MCF 10A (cell line): ENCODE measurements at regions not wholly inside any gene's neighbourhood (a gene's known extent, or its start where the extent isn't known, plus 50 kb on each side); places are given as distances from the start of the nearest gene placed in this dataset.
"Not testable (repeated sequence)": the region's sequence is repeated elsewhere in the genome, so short reads cannot be mapped to it uniquely, and the experiment has no call there.

Source experiments
- BruUV-seq: library from RNA; stranded (reverse); fragments of 400-500 nt; replicated peaks from 2 replicates; lab custom pipeline; 2021; lab: Mats Ljungman, UMichigan
- CTCF ChIA-PET: fragments of 300-600 bp; sonication (Branson Sonifier 250); formaldehyde crosslinking; extraction: SDS; loops from one replicate; lab custom pipeline; 2021; ENCODE audit warnings: antibody characterized with exemption, inconsistent platforms; lab: Yijun Ruan, JAX
- POLR2A ChIA-PET: fragments of 300-600, 350-650 bp; sonication (Branson Sonifier 250); formaldehyde crosslinking; extraction: SDS; loops from one replicate; lab custom pipeline; 2020; ENCODE audit warnings: antibody characterized with exemption, inconsistent platforms; lab: Yijun Ruan, JAX
- DNase-seq: peaks from one replicate; pipeline ENCODE4 v3.0.0-alpha.2; 2018; ENCODE audit not compliant: unreplicated experiment
- H3K27ac Mint-ChIP-seq: one replicate; pipeline ENCODE4 v1.8.0; 2022; ENCODE audit warnings: mild to moderate bottlenecking, low read depth, mixed read lengths; ENCODE audit not compliant: unreplicated experiment
- H3K27me3 Mint-ChIP-seq: one replicate; pipeline ENCODE4 v1.8.0; 2022; ENCODE audit warnings: mixed read lengths; ENCODE audit not compliant: insufficient read depth, unreplicated experiment
- H3K36me3 Mint-ChIP-seq: one replicate; pipeline ENCODE4 v1.8.0; 2022; ENCODE audit warnings: mild to moderate bottlenecking, moderate library complexity, mixed read lengths; ENCODE audit not compliant: insufficient read depth, unreplicated experiment
- H3K4me1 Mint-ChIP-seq: one replicate; pipeline ENCODE4 v1.8.0; 2022; ENCODE audit warnings: mixed read lengths; ENCODE audit not compliant: insufficient read depth, unreplicated experiment
- H3K4me3 Mint-ChIP-seq: one replicate; pipeline ENCODE4 v1.8.0; 2022; ENCODE audit warnings: mild to moderate bottlenecking, moderate library complexity, mixed read lengths; ENCODE audit not compliant: unreplicated experiment
- H3K9me3 Mint-ChIP-seq: one replicate; pipeline ENCODE4 v1.8.0; 2022; ENCODE audit warnings: mixed read lengths; ENCODE audit not compliant: unreplicated experiment
- CTCF ChIP-seq: fragments of 200-600 bp; IDR thresholded peaks from one replicate; pipeline ENCODE4 v1.8.0; 2022; ENCODE audit warnings: antibody characterized with exemption, mild to moderate bottlenecking; ENCODE audit not compliant: unreplicated experiment
- intact Hi-C: fragments of 100-400 bp; cut with micrococcal nuclease; formaldehyde crosslinking; loops from 2 replicates; pipeline ENCODE4 v1.14.1; 2022

DNA sequence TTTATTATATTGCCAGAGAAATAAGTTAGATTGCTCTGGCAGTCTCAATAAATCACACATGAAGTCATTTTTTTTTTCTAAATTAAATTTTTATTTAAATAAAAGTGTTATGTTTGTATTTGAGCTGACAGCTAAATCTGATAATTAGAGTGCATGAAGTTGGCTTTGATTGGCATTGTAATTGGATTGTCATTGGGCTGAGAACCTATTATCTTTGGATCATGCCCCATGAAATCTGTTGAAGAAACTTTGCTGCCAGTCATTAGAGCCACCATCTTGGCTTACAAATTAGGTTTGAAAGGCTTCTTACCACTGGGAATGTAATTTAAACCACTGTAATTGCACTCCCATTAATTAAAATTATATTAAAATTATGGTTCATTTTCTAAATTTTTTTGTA is 507.9 kb upstream of the FANCL start:
- no peak overlapping the region for H3K4me3 Mint-ChIP-seq
- no peak for TF ChIP-seq CTCF
- no TSS peak for BruUV-seq
- H3K27ac Mint-ChIP-seq = no peak overlapping the region
- H3K36me3 Mint-ChIP-seq = no peaks in the 10 kb centered on the region
- no peak for DNase-seq
- POLR2A ChIA-PET = no interaction called here
- CTCF ChIA-PET = interaction anchor here (0.6 kb wide), 1 partner anchor 268 kb away, joined by 3 read pairs; no protein-coding TSS in a partner anchor
- H3K4me1 Mint-ChIP-seq = no peaks in the 10 kb centered on the region
- H3K27me3 Mint-ChIP-seq = no peaks in the 10 kb centered on the region
- intact Hi-C loops = no loop called here
- peaks cover 8% of the 10 kb centered on the region for H3K9me3 Mint-ChIP-seq

- H3K9me3 Mint-ChIP-seq, H3K4me1 Mint-ChIP-seq, intact Hi-C loops, DNase-seq, H3K36me3 Mint-ChIP-seq, H3K27me3 Mint-ChIP-seq, H3K27ac Mint-ChIP-seq, BruUV-seq, POLR2A ChIA-PET, H3K4me3 Mint-ChIP-seq: not testable (repeated sequence)
- CTCF ChIA-PET = interaction anchor here (0.9 kb wide), 1 partner anchor 425 kb away, joined by 3 read pairs; no protein-coding TSS in a partner anchor
Measured at GRCh38 chr2:58745334-58745733, 504.2 kb upstream of the FANCL start.

- DNase-seq = no peak
- POLR2A ChIA-PET = no interaction called here
- Mint-ChIP-seq H3K27me3 (no peaks in the 10 kb centered on the region), H3K9me3 (no peaks in the 10 kb centered on the region), H3K27ac (no peak overlapping the region), H3K4me3 (no peak overlapping the region), H3K36me3 (no peaks in the 10 kb centered on the region), H3K4me1 (no peaks in the 10 kb centered on the region)
- CTCF ChIA-PET = interaction anchor here (0.7 kb wide), 1 partner anchor 1821 kb away, joined by 3 read pairs; no protein-coding TSS in a partner anchor
- BruUV-seq = no TSS peak
- TF ChIP-seq CTCF = no peak
- intact Hi-C loops = no loop called here
Measured at GRCh38 chr2:58740426-58740825, 499.3 kb upstream of the FANCL start.

GRCh38 chr2:58739033-58739432 is 497.9 kb upstream of the FANCL start:
- Mint-ChIP-seq H3K27ac (no peak overlapping the region), H3K27me3 (no peaks in the 10 kb centered on the region), H3K4me3 (no peak overlapping the region), H3K9me3 (no peaks in the 10 kb centered on the region), H3K36me3 (no peaks in the 10 kb centered on the region), H3K4me1 (peaks cover 11% of the 10 kb centered on the region)
- intact Hi-C loops = no loop called here
- ChIA-PET POLR2A (no interaction called here), CTCF (interaction anchor here (0.6 kb wide), 1 partner anchor 9 kb away, joined by 3 read pairs; no protein-coding TSS in a partner anchor)
- BruUV-seq = no TSS peak
- TF ChIP-seq CTCF = no peak
- DNase-seq = no peak

- ChIA-PET CTCF (interaction anchor here (0.6 to 1.3 kb wide), 5 partner anchors 54 to 1908 kb away, joined by 3 to 6 read pairs (median 3); no protein-coding TSS in a partner anchor), POLR2A (interaction anchor here (0.7 to 1.2 kb wide), 3 partner anchors 10 to 599 kb away, joined by 3 read pairs; no protein-coding TSS in a partner anchor)
- H3K9me3 Mint-ChIP-seq = no peaks in the 10 kb centered on the region
- DNase-seq = peak; percentile 63
- intact Hi-C loops = no loop called here
- no peak overlapping the region for H3K4me3 Mint-ChIP-seq
- peak overlapping the region; percentile 81 for H3K27ac Mint-ChIP-seq
- no peaks in the 10 kb centered on the region for H3K27me3 Mint-ChIP-seq
- H3K4me1 Mint-ChIP-seq = peaks cover 11% of the 10 kb centered on the region
- TF ChIP-seq CTCF = no peak
- no peaks in the 10 kb centered on the region for H3K36me3 Mint-ChIP-seq
- BruUV-seq = no TSS peak
Measured at GRCh38 chr2:58734365-58734764, 493.2 kb upstream of the FANCL start.
